ENCODE measurements at regions not wholly inside any gene's neighbourhood (a gene's known extent, or its start where the extent isn't known, plus 50 kb on each side); places are given as distances from the start of the nearest gene placed in this dataset.

DNA sequence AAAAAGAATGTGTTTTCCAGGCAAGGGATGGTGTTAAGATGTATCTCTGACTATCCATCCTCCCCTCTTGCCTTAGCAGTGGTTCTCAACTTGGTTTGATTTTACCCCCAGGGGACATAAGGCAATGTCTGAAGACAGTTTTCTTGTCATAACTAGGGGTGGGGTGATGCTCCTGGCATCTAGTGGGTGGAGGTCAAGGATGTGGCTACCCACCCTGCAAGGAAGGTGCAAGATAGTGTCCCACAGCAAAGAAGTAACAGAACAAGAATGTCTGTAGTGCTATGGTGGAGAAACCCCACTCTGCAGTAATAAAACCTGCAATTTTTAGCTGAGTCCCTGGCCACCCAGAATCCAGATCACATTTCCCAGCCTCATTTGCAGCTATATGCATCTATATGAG, 81.2 kb upstream of the TBL1X start:
- Histone ChIP-seq H4K20me1 (ENCODE audit: control insufficient read depth, insufficient read depth) (no peaks in the 10 kb centered on the region), H3K27ac (ENCODE audit: control insufficient read depth, insufficient read depth) (no peak overlapping the region), H3K4me3 (no peak overlapping the region), H3K9ac (ENCODE audit: control insufficient read depth, insufficient read depth, low read length) (no peak overlapping the region), H3K79me2 (ENCODE audit: control insufficient read depth, insufficient read depth, low read length) (no peaks in the 10 kb centered on the region), H3K4me1 (ENCODE audit: control insufficient read depth, insufficient read depth, low read length) (no peaks in the 10 kb centered on the region), H3K36me3 (ENCODE audit: control insufficient read depth in 2 of 2, insufficient read depth in 2 of 2, low read length in 1 of 2) (no peaks in the 10 kb centered on the region), H2AFZ (ENCODE audit: control insufficient read depth, low read depth, low read length) (no peak overlapping the region), H3K27me3 (replicated peaks in 1 of 2; ENCODE audit: control insufficient read depth in 2 of 2, insufficient read depth in 2 of 2, low read length in 1 of 2) (no peaks in the 10 kb centered on the region), H3K9me3 (replicated peaks; ENCODE audit: control insufficient read depth, insufficient read depth, low read length) (no peaks in the 10 kb centered on the region; the same call in 2 of the 3 replicates), H3K4me2 (ENCODE audit: control insufficient read depth, insufficient read depth) (no peak overlapping the region)
- RAD21 ChIA-PET (ENCODE audit: unreplicated experiment), result no interaction called here
- POLR2A ChIA-PET, result no interaction called here
- no peak for ATAC-seq
- intact Hi-C loops (cut with micrococcal nuclease; ENCODE audit: unreplicated experiment), result no loop called here
- BruUV-seq (replicated peaks), result no TSS peak
- no peak for DNase-seq (ENCODE audit: low read depth, low spot score)
- SMC1A ChIA-PET (ENCODE audit: uncharacterized antibody, unreplicated experiment), result interaction anchor here (0.6 kb wide), 2 partner anchors 11 to 36 kb away, joined by 3 read pairs; no protein-coding TSS in a partner anchor
- CTCF ChIA-PET, result interaction anchor here (0.7 kb wide), 1 partner anchor 327 kb away, joined by 3 read pairs; no protein-coding TSS in a partner anchor
- in situ Hi-C loops (cut with MboI), result no loop called here
- FAIRE-seq, result no peak
- TF ChIP-seq RFX5 (IDR thresholded peaks at IDR 0.05; ENCODE audit: low read depth, low read length) (no peak), CEBPB (IDR thresholded peaks at IDR 0.05; ENCODE audit: borderline replicate concordance in 1 of 2, low read depth in 2 of 2, low read length in 2 of 2) (no peak), ZNF24 (IDR thresholded peaks at IDR 0.05) (no peak), POLR2A (IDR thresholded peaks at IDR 0.05; ENCODE audit: low read depth, low read length) (no peak), SUZ12 (IDR thresholded peaks at IDR 0.05; ENCODE audit: unreplicated experiment) (no peak), POLR2AphosphoS5 (IDR thresholded peaks at IDR 0.05; ENCODE audit: low read length) (no peak), EED (IDR thresholded peaks at IDR 0.05; ENCODE audit: low read depth) (no peak), SUPT20H (IDR thresholded peaks at IDR 0.05; ENCODE audit: borderline replicate concordance, control insufficient read depth, low read depth, low read length) (no peak), SREBF1 (IDR thresholded peaks at IDR 0.05; ENCODE audit: low read length) (no peak), DPF2 (IDR thresholded peaks at IDR 0.05) (no peak), SPI1 (IDR thresholded peaks at IDR 0.05; ENCODE audit: borderline replicate concordance, insufficient read depth, low read depth, low read length) (no peak), RELA (IDR thresholded peaks at IDR 0.05; ENCODE audit: borderline replicate concordance, partially characterized antibody) (no peak), SIN3A (IDR thresholded peaks at IDR 0.05; ENCODE audit: low read depth, low read length) (no peak)
- TF ChIP-seq, protein P1, sequence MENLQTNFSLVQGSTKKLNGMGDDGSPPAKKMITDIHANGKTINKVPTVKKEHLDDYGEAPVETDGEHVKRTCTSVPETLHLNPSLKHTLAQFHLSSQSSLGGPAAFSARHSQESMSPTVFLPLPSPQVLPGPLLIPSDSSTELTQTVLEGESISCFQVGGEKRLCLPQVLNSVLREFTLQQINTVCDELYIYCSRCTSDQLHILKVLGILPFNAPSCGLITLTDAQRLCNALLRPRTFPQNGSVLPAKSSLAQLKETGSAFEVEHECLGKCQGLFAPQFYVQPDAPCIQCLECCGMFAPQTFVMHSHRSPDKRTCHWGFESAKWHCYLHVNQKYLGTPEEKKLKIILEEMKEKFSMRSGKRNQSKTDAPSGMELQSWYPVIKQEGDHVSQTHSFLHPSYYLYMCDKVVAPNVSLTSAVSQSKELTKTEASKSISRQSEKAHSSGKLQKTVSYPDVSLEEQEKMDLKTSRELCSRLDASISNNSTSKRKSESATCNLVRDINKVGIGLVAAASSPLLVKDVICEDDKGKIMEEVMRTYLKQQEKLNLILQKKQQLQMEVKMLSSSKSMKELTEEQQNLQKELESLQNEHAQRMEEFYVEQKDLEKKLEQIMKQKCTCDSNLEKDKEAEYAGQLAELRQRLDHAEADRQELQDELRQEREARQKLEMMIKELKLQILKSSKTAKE (IDR thresholded peaks at IDR 0.05; ENCODE audit: low read depth, poor library complexity, severe bottlenecking), result no peak
- TF ChIP-seq, protein P2, sequence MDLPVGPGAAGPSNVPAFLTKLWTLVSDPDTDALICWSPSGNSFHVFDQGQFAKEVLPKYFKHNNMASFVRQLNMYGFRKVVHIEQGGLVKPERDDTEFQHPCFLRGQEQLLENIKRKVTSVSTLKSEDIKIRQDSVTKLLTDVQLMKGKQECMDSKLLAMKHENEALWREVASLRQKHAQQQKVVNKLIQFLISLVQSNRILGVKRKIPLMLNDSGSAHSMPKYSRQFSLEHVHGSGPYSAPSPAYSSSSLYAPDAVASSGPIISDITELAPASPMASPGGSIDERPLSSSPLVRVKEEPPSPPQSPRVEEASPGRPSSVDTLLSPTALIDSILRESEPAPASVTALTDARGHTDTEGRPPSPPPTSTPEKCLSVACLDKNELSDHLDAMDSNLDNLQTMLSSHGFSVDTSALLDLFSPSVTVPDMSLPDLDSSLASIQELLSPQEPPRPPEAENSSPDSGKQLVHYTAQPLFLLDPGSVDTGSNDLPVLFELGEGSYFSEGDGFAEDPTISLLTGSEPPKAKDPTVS (IDR thresholded peaks at IDR 0.05; ENCODE audit: low read depth, low read length), result no peak
- TF ChIP-seq, protein P3, sequence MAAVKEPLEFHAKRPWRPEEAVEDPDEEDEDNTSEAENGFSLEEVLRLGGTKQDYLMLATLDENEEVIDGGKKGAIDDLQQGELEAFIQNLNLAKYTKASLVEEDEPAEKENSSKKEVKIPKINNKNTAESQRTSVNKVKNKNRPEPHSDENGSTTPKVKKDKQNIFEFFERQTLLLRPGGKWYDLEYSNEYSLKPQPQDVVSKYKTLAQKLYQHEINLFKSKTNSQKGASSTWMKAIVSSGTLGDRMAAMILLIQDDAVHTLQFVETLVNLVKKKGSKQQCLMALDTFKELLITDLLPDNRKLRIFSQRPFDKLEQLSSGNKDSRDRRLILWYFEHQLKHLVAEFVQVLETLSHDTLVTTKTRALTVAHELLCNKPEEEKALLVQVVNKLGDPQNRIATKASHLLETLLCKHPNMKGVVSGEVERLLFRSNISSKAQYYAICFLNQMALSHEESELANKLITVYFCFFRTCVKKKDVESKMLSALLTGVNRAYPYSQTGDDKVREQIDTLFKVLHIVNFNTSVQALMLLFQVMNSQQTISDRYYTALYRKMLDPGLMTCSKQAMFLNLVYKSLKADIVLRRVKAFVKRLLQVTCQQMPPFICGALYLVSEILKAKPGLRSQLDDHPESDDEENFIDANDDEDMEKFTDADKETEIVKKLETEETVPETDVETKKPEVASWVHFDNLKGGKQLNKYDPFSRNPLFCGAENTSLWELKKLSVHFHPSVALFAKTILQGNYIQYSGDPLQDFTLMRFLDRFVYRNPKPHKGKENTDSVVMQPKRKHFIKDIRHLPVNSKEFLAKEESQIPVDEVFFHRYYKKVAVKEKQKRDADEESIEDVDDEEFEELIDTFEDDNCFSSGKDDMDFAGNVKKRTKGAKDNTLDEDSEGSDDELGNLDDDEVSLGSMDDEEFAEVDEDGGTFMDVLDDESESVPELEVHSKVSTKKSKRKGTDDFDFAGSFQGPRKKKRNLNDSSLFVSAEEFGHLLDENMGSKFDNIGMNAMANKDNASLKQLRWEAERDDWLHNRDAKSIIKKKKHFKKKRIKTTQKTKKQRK (IDR thresholded peaks at IDR 0.05; ENCODE audit: low read depth, low read length), result no peak

Measured in GM12878 (cell line).